CD4-positive, alpha-beta T cell treated with Interleukin-17A for 1 hour (primary cell): ENCODE measurements at regions not wholly inside any gene's neighbourhood (a gene's known extent, or its start where the extent isn't known, plus 50 kb on each side); places are given as distances from the start of the nearest gene placed in this dataset.

Experiments
- DNase-seq: peaks from one replicate; pipeline ENCODE4 v3.0.0-alpha.2; 2020

DNA sequence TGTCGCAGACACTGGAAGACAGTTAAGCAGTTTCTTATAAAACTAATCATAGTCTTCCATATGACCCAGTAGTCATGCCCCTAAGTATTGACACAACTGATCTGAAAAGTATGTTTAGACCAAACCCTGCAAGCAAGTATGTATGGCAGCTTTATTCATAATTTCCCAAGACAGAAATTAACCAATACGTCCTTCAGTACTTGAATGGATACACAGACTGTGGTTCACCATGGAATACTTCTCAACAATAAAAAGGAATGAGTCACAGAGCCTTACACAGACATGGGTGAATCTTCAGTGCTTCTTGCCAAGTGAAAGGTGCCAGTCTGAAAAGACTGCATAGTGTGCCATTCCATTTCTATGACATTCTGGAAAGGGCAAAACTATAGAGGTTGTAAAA is 50.2 kb upstream of the AKR1E2 start:
- no peak for DNase-seq

DNA sequence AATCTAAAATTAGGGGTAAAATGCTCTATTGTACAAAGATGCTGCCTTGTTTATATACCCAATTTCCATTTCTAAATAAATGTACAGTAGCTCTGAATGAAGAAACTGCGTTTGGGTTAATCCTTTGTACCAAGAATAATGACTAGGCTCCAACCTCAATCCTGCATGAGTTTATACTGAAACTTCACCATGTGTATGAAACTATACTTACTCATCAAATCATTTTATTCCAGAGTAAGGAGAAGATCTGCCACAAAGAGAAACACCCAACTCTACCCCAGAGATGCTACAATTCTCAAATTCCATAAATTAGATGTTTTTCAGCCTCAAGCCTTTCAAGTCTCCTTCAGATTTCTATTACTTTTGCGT is 53.8 kb upstream of the AKR1E2 start:
- DNase-seq, result no peak

DNA sequence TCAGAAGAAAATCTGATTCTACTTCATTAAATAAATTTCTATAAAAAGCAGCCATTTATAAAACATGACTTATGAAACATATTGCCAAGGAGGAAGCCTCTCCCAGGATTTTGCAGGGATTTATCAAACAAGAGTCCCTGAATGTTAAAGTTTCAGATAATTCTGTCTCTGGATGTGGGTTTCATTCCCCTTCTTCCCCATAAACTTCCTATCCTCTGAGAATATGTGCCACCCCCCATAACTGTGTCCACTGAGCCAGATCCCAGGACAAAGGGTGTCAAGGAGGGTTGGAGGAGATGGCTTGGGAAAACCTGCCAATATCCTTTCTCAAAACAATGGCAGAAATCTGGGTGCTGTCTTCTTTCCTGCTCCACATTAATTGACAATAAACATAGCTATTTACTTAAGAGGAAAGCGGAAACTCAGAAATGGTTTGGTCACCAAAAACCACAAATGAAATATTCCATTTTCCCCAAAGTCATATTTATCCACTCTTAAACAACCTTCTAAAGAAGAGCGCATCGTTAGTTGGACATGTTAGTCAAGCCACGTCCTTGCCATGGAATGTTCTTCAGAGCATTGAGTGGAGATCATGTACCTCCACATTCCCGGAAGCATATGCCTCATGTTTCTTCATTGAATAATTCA is 54.3 kb upstream of the AKR1E2 start:
- no peak for DNase-seq

DNA sequence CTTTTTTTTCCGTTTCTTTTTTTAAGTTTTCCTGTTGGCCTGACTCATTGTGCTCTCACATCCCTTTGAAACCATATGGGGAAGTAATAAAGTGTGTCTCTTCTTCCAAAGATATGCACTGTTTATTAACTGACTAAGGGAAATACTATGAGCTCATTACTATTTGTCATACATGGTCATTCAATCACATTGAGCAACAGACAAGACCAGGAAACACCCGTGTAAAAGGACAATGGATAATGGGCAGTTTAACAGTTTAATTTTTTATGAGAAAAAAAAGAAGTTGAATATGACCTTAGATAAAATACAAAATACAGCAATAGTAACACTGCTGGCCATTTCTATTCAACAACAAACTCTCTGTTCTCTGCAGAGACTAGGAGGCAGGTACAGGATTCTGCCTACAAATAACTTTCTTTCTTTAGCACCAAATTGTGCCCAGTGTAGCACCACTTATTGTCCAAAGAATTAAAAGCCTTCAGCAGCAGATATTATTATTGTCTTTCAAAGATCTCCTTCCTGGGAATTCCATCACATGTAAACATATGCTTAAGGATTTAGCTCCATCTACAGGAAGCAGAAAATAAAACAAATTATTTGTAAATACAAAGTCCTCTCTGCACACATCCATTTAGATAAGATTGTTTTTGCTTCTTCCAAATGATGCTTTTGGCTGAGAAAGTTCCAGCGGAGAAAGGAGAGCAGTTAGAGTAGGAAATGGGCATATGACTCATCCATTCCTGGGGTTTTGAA is 55.0 kb upstream of the AKR1E2 start:
- peak; percentile 6 for DNase-seq

DNA sequence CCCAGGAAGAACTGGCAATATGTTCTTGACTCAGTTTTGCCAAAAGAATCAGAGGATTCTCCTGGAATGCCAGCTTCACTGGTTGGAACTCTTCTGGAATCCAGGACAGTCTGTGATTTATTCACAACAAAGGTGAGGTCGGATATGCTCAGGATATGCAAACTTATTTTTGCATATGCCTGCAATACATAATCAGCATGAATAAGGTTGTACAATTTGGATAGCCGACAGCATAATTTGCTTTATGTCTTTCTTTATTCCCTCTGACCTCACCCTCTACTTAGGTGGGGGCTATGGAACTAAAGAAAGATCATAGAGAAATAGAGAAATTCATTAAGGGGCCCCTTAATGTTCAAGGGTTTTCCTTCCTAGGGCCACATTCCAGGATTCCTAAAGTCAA is 57.6 kb upstream of the AKR1E2 start:
- DNase-seq, result no peak

DNA sequence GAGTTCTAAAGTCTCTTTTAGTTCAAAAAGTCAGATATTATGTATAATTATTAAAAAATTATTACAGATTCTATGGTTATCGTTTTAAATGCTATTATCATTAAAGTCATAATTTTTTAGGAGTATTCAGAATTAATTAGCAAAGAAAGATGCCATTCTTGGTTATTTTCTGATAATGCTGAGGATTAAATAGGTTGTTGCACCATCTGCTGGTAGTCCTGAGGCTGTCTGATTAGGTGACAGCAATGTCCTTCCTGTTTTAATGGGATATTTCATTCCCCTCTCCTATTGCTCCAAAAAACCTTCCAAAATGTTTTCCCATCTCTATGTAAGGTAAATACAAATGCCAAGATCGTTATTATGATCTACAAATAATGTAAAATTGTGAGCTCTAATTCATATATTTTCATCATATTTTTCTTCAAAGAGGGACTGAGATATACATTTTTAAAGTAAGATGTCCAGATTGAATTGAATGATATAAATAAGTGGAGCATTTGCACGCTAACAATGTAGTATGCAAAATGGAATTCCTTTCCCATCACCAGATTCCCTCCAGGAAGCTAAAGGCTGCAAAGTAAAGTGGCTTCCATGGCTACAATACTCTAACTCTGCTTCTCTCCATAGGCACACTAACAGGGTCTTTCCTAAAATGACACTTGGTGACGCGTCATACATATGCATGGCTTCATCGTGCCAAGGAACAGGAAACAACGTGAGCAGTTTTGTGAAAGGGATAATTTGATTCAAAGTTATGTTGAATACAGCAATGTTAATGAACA is 58.8 kb upstream of the AKR1E2 start:
- DNase-seq, result peak; percentile 43

DNA sequence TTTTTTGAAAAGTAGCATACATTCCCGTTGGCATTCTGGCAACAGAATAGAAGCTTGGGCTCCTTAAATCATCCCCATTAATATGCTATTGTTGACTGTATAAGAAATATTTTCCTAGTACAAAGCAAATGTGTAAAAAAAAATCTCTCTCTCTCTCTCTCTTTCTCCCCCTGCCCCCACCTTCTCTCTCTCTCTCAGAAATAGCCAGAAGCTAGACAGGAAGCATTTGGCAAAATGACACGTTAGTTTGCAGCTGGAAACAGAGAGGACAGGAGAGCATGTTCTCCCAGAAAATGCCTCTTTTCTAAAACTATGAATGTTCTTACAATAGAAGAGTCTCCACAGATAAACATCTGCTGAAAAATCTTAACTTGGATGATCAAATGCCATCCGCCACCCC is 59.6 kb upstream of the AKR1E2 start:
- DNase-seq, result no peak

DNA sequence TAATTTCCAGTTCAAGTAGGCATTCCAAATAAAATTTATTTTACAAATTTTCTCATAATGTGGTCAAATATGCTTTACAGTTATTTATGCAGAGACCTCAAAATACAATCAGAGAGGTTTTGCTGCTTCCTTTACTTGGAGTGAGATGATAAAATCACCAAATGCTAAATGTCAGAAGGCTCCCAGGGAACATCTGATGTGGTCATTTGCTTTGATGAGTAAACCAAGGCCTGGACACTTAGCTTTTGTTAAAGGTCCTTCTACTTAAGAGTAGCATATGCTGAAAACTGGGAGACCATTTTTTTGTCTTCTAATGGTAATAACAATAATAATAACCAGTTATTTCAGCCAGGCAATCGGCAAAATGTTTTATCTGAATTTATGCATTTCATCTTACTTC is 60.6 kb upstream of the AKR1E2 start:
- DNase-seq, result no peak

DNA sequence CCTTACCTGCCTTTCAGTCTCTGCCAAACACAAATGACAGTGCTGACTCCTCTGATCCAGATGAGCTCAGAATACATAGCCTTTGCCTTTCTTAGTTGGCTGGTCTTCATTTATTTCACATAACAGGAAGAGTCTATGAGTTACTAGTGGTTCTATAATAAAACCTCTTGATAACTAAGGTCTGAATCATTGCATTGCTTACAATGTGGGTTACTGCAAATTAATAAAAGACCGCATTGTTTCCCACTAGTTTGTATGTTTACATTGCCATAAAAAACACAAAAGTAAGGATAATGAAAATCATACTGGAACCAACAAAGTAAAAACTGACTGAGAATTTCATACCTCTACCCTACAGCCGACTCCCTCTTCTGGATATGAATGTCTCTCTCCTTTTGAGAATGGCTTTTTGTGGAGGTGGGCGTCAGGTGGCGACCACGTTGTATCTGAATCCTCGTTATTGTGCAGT is 62.0 kb upstream of the AKR1E2 start:
- no peak for DNase-seq

DNA sequence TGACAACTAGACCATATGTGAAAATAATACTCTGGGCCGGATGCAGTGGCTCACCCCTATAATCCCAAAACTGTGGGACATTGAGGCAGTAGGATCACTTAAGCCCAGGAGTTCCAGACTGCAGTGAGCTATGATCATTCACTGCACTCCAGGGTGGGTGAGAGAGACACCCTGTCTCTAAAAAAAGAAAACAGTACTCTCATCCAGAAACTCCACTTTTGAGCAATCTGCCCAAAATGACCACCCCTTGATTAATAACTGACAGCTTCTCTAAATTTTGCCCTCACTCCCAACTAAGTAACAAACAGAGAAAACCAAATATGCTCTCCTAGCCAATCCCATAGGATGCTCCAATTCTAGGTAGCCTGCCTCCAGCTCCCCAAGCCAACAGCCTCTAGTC is 62.5 kb upstream of the AKR1E2 start:
- DNase-seq, result no peak

DNA sequence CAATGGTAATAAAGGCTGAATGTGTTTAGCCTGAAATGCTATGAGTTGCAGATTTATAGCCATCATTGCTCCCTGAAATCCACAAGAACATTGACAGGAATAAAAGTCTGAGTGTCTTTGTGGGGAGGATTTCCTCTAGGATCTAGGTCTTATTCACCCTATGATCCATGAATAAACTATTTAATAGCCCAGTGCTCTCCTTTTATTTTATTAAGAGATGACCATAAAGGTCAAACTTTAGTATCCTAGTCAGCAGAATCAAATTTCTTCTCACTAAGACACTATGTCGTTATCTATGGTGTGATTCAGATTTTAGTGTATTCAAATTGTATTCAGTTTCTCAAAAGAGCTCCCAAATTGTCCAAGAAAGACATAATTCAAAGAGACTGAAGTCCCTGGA is 67.8 kb upstream of the AKR1E2 start:
- DNase-seq, result no peak

DNA sequence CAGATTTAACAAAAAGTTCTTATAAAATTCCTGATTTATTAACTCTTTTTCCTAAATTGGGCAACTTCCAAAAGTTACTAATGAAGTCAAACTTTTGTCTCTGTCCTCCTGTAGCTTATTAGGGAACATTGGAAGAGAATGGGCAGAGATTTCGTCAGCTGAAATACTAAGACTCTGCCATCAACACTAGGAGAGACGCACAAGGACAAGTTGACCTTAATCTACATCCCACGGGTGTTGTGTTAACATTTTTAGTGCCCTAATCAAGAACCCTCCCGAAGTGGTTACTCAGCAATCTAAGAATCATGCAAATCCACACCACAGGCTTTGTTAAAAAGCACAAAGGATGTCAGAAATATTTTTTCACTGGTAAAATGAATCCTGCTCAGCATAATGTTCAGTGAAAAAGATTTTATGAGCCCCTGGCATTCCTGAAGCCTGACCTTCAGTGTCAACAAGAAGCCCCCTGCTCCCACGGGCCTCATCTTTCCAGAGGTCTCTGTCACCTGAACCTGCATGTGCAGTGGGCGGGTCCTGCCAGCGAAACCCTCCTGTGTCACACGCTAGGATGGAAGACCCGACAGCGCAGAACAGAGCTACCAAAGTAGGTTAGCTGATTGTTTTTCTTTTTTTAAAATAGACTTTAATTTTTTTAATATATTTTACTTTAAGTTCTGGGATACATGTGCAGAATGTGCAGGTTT is 70.6 kb upstream of the AKR1E2 start:
- no peak for DNase-seq

DNA sequence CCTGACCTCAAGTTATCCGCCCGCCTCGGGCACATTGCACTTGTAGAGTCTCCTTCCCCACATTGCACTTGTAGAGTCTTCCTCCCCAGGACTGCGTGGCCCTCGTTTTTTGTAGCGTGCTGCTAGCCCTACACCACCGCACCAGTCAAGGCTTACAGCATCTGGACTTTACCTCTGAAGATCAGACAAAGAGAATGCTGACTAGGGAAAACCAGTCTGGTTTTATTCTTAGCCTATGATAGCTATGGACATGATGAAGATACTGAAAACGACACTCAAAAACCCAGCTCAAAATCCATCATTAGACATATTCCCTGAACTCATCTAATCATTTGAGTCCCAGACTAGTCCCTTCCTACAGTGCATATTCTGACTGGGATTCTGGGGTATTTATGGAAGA is 71.9 kb upstream of the AKR1E2 start:
- DNase-seq, result no peak

DNA sequence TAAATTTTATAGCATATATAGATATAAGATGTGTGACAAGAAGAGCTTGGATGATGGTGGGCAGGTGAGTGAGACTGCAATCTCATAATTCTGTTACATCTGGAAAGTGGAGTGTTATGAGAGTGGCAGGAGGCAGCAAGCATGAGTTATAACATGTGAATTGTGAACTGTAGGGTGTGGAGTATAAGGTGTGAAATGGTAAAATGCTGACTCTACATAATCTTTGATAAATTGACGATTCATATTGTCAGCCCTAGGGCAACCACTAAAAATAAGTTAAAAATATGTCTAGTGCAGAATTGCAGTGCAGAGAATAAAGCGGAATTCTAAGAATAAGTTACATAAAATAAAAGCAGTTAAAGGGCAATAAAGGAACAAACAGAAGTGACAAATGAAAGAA is 74.8 kb upstream of the AKR1E2 start:
- DNase-seq, result no peak

DNA sequence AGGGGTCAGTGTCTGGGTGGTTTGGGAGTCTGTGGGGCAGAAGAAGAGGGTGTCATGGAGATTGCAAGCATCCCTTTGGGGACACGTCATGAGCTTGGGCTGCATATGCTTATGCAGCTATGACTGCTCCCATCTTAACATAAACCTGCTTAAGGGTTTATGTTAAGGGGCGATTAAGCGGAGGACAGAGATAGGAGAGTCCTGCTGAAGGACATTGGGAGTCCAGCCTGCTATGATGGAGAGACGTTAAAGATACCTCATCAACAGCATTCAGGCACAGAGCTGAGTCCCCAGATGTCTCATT is 76.8 kb upstream of the AKR1E2 start:
- no peak for DNase-seq

DNA sequence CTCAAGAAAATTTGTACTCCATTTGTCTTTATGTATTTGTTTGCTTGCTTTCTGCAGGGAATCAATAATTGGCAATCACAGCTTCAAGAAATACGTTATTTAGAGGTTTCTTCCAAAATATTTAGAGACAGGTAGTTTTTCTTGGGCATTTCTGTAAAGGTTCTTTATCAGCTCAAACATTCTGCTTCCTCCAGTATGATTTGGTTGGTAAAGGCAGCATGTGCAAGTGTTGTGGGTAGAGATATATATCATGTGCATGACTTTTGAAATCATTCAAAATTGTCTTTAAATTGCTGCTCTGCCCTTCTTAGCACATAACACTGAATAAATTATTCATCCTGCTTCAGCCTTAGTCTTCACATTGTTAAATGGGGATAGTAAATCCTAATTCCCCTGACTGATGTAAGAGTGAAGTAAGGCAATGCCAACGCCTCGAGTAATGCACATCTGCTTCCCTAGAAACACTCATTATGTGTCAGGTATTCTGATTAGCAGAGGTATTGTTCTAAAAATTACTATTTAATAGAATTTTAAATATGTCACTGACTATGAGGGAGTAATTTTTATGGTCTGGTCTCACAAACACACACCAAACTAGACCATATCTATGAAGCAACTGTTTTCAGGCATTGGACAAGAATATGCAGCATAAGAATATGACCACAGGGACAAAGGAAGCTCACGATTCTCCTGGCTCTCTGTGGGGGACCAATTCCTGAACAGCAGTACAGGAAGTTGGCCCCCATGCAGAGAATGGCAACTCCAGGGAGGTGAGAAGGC is 77.3 kb upstream of the AKR1E2 start:
- no peak for DNase-seq

DNA sequence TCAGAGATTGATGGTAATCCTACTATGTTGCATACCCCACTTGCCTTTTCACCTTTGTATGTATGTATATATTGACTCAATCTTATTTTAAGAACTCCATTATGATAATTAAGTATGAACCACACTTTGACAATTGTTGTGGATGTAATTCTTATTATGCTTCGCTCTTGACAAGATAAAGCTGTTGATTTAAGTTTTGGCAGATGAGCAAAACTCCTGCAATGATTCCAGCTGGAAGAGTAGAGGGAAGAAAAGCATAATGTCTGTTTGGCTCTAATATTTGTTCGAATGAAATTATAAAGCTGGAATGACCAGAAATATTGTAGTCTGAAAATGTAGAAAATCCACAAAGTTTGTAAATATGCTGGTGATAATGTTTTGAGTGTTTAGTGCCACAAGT is 83.8 kb upstream of the AKR1E2 start:
- DNase-seq, result no peak

DNA sequence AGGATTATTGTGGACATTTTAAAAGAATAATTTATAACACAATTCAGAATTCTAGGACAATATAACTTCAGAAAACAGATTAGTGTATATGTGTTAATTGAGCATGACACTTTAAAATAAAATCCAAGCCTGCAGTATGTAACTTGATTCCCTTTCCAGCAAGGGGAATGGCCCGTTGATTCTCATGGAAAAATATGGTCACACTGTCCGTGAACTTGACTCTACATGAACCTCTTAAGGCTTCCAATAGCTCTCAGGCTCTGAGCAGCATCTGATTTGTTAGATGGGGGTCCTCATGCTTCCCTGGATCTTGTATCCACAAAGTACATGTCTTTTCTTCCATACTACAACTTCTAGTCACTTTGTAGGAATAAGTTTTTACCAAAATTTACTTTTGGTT is 85.5 kb upstream of the AKR1E2 start:
- no peak for DNase-seq

DNA sequence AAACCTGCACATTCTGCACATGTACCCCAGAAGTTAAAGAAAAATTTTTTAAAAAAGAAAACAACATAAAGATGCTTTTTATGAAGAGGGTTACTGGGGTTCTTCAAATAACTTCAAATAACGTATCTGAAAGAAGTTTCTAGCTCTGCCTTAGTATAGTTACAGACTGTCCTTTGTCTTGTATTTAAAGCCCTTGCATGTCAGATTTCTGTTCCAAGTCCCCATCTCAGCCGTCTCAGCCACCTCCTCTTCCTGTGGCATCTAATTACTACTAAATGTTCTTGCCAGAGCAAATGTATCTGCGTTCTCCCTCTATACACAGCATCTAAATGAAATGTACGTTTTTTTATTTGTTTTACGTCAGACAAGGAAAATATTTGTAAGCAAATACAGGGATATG is 89.4 kb upstream of the AKR1E2 start:
- DNase-seq, result no peak

DNA sequence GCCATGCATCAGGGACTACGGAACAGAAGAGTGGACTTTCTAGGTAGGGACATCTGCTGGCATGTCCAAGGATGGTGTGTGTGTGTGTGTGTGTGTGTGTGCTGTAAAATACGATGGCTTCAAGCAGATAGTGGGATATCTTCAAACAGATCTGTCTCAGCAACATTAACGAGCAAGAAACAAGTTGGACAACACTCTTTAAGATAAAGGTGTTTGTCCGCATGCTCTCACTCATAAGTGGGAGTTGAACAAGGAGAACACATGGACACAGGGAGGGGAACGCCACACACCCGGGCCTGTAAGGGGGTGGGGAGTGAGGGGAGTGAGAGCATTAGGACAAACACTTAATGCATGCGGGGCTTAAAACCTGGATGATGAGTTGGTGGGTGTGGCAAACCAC is 89.8 kb upstream of the AKR1E2 start:
- DNase-seq, result no peak

DNA sequence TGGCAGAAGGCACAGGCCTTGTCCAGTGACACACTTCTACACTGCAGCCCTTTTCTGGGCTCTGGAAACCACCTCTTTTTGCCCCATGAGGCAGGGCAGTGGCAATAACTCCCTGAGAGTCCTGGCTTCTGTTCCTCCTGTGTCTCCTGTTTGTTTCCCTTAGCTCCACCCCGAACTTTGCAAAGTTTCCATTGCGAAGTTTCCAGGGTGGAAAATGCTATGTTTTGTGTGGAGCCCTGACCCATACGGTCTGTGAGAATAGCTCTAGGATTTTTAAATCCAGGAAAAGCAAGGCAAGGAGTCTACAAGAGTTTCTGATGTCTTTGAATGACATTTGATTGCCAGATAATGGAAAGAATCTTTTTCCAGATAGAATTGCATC is 92.2 kb upstream of the AKR1E2 start:
- DNase-seq, result no peak

DNA sequence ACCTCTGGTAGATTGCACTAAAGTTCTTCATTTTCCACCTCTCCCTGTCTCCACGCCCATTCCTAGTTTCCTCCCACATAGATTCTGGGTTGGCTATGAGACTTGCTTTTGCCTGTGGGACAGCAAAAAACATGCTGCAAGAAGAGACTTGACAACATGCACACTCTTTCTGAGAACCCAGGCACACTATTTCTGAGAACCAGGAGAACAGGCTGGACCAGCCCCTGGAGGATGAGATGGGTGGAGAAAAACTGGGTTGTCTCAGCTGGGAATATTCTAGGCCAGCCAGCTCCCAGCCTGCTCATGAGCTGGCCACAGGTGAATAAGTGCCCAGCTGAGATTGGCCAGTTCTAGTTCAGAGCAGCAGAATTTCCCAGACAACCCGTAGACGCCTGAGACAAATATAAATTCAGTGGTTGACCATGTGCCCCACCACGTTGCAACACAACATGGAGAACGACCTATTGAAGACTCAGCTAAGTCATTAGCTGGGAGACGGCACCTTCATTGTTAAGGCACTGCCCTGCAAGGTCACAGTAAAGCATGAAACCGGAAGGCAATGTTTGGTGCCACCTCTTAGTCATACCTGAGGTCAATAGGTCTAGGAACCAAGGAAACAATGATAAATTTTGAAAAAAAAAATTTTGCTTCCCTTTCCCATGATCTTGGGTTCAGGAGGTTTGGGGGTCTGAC is 92.7 kb upstream of the AKR1E2 start:
- no peak for DNase-seq
